NCI-H526 treated with DMSO at 0.1 percent for 48 hours (cell line): ENCODE measurements at regions not wholly inside any gene's neighbourhood (a gene's known extent, or its start where the extent isn't known, plus 50 kb on each side); places are given as distances from the start of the nearest gene placed in this dataset.

ENCODE experiments used
- DNase-seq: peaks from one replicate; lab custom pipeline; 2025; lab: John Stamatoyannopoulos, UW

- no peak for DNase-seq
These were observed 88.5 kb upstream of the HMCN1 start for GRCh38 chr1:185645686-185646085.

GRCh38 chr1:185645162-185645640 lies 89.0 kb upstream of the HMCN1 start:
- no peak for DNase-seq

GRCh38 chr1:185644531-185644930 lies 89.7 kb upstream of the HMCN1 start:
- DNase-seq, result no peak

GRCh38 chr1:185636848-185637247 lies 97.3 kb upstream of the HMCN1 start:
- no peak for DNase-seq

- no peak for DNase-seq
These were observed 99.5 kb upstream of the HMCN1 start for GRCh38 chr1:185634704-185635103.

- DNase-seq, result no peak
These were observed 101.3 kb upstream of the HMCN1 start for GRCh38 chr1:185632659-185633423.

- DNase-seq, result no peak
These were observed 102.3 kb upstream of the HMCN1 start for GRCh38 chr1:185631843-185632242.

- no peak for DNase-seq
These were observed 106.3 kb upstream of the HMCN1 start for GRCh38 chr1:185627761-185628501.

- no peak for DNase-seq
These were observed 107.0 kb upstream of the HMCN1 start for GRCh38 chr1:185627171-185627570.

GRCh38 chr1:185626344-185626743 lies 107.8 kb upstream of the HMCN1 start:
- no peak for DNase-seq

- no peak for DNase-seq
These were observed 123.2 kb upstream of the HMCN1 start for GRCh38 chr1:185610954-185611353.

GRCh38 chr1:185608177-185608576 lies 126.0 kb upstream of the HMCN1 start:
- DNase-seq, result peak; percentile 99

- DNase-seq, result peak; percentile 39
These were observed 131.0 kb upstream of the HMCN1 start for GRCh38 chr1:185603158-185603557.

GRCh38 chr1:185601189-185601588 lies 133.0 kb upstream of the HMCN1 start:
- DNase-seq, result no peak

GRCh38 chr1:185600641-185601040 lies 133.6 kb upstream of the HMCN1 start:
- DNase-seq, result no peak

- DNase-seq, result no peak
These were observed 135.9 kb upstream of the HMCN1 start for GRCh38 chr1:185598332-185598731.

- peak; percentile 85 for DNase-seq
These were observed 138.1 kb upstream of the HMCN1 start for GRCh38 chr1:185595835-185596667.

GRCh38 chr1:185594786-185595410 lies 139.3 kb upstream of the HMCN1 start:
- no peak for DNase-seq

- no peak for DNase-seq
These were observed 140.9 kb upstream of the HMCN1 start for GRCh38 chr1:185593271-185593670.

- no peak for DNase-seq
These were observed 148.4 kb upstream of the HMCN1 start for GRCh38 chr1:185585770-185586169.

- no peak for DNase-seq
These were observed 152.0 kb upstream of the HMCN1 start for GRCh38 chr1:185581961-185582725.
